ENCODE measurements at regions not wholly inside any gene's neighbourhood (a gene's known extent, or its start where the extent isn't known, plus 50 kb on each side); places are given as distances from the start of the nearest gene placed in this dataset.

DNA sequence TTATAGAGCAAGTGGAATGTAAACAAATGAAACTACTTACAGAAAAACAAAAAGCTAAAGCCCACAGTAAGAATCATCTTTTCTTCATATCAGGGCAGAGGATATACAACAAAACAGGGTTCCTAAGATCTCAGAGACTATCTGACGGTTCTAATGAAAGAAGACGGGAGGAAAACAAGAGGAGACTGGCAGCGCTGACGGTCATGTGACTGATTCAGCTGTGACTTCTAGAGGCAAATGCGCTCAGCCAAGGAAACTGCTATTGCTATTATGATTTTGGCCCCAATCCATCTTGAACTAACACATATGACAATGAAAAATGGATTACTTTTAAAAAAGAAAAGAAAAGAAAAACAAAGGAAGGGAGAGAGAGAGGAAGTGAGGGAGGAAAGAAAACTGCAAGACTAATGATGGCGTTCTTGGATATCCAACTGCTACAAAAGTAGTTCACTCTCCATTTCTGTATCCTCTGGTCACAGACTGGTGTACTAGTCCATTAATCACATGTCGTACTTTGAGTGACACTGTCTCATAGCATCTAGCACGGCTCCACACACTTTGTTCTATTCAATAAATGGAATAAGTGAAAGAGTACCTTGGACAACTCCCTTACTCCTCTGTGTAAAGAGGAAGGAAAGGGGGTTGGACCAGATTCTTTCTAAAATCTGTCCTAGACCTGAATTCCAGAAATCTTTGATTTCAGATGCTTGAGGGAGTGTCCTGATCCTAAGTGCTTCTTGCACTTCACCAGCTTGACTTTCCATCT is 119.3 kb downstream of the DAD1 start:
- TF ChIP-seq, protein P1, sequence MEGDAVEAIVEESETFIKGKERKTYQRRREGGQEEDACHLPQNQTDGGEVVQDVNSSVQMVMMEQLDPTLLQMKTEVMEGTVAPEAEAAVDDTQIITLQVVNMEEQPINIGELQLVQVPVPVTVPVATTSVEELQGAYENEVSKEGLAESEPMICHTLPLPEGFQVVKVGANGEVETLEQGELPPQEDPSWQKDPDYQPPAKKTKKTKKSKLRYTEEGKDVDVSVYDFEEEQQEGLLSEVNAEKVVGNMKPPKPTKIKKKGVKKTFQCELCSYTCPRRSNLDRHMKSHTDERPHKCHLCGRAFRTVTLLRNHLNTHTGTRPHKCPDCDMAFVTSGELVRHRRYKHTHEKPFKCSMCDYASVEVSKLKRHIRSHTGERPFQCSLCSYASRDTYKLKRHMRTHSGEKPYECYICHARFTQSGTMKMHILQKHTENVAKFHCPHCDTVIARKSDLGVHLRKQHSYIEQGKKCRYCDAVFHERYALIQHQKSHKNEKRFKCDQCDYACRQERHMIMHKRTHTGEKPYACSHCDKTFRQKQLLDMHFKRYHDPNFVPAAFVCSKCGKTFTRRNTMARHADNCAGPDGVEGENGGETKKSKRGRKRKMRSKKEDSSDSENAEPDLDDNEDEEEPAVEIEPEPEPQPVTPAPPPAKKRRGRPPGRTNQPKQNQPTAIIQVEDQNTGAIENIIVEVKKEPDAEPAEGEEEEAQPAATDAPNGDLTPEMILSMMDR (IDR thresholded peaks at IDR 0.05), result no peak
- no peak for TF ChIP-seq POLR2AphosphoS5 (IDR thresholded peaks at IDR 0.05; ENCODE audit: insufficient read depth in 1 of 2, low read depth in 1 of 2)

Data from vagina (tissue), 2 donors.